Rectal smooth muscle tissue (tissue), 1 donor: ENCODE measurements at regions not wholly inside any gene's neighbourhood (a gene's known extent, or its start where the extent isn't known, plus 50 kb on each side); places are given as distances from the start of the nearest gene placed in this dataset.

Experiments
- H3K27ac ChIP-seq: one replicate; pipeline ENCODE4 v1.7.0; 2013; ENCODE audit warnings: low read depth, low read length, inconsistent platforms
- H3K27me3 ChIP-seq: one replicate; pipeline ENCODE4 v1.7.0; 2013; ENCODE audit warnings: low read length; ENCODE audit not compliant: control insufficient read depth, insufficient read depth
- H3K36me3 ChIP-seq: one replicate; pipeline ENCODE4 v1.7.0; 2013; ENCODE audit warnings: low read length; ENCODE audit not compliant: control insufficient read depth, insufficient read depth
- H3K4me1 ChIP-seq: one replicate; pipeline ENCODE4 v1.7.0; 2013; ENCODE audit warnings: low read length; ENCODE audit not compliant: control insufficient read depth, insufficient read depth
- H3K4me3 ChIP-seq: one replicate; pipeline ENCODE4 v1.7.0; 2013; ENCODE audit warnings: low read length
- H3K9ac ChIP-seq: one replicate; pipeline ENCODE4 v1.7.0; 2013; ENCODE audit warnings: low read length

DNA sequence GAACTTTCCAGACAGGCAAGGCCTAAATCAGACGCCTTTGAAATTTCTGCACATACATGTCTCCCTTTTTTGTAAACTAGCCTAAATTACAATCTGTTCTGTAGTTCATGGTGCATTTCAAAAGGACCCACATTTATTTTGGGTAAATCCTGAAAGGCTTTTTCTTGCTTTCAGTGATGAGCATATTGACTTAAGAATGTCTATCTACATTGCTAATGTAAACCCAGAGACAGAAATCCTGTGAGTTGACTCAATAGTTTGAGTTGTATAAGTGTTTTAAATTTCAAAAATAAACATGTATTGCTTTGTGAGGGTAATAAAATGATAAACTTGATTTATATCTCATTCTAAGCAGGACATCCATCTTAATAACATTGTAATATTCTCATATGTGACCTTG, 977.0 kb upstream of the NR2F2 start:
- Histone ChIP-seq H3K4me3 (no peak overlapping the region), H3K4me1 (no peaks in the 10 kb centered on the region), H3K36me3 (no peaks in the 10 kb centered on the region), H3K9ac (no peak overlapping the region), H3K27me3 (no peaks in the 10 kb centered on the region), H3K27ac (no peak overlapping the region)

DNA sequence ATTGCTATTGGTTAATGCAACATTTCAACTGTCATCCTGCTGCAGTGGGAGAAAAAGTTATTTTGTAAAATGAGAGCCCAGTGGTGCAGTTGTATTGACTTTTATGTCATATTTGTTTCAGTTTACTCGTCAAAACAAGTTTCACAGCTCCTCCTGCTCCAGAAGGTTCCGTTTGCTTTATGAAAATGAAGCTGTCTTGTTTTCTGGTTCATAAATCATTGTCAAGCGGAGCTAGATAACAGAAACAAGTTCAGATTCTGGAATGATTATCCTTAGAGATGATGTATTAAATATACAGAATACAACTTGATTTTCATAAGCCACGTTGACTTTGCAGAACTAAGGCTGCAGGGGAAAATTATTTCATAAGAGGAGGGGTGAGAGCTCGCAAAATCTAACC, 970.5 kb upstream of the NR2F2 start:
- Histone ChIP-seq H3K4me1 (no peaks in the 10 kb centered on the region), H3K9ac (no peak overlapping the region), H3K27ac (no peak overlapping the region), H3K36me3 (no peaks in the 10 kb centered on the region), H3K4me3 (no peak overlapping the region), H3K27me3 (no peaks in the 10 kb centered on the region)

DNA sequence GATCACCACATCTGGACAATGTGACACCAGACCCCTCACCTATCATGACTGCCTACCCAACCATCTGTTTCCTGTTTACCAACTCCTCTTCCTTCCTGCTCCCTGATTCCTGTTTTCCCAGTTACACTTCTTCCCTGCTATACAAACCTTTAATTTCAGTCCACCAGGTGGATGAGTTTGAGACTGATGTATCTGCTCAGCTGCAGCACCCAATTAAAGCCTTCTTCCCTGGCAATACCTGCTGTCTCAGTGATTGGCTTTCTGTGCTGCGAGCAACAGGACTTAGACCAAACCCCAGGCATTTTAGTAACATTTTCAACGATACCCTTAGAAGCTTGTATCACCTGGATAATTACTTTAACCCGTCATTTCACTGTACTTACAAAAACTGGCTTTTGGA, 968.2 kb upstream of the NR2F2 start:
- H3K27me3 ChIP-seq: no peaks in the 10 kb centered on the region
- no peak overlapping the region for H3K4me3 ChIP-seq
- no peak overlapping the region for H3K27ac ChIP-seq
- H3K9ac ChIP-seq: no peak overlapping the region
- H3K36me3 ChIP-seq: no peaks in the 10 kb centered on the region
- no peaks in the 10 kb centered on the region for H3K4me1 ChIP-seq

DNA sequence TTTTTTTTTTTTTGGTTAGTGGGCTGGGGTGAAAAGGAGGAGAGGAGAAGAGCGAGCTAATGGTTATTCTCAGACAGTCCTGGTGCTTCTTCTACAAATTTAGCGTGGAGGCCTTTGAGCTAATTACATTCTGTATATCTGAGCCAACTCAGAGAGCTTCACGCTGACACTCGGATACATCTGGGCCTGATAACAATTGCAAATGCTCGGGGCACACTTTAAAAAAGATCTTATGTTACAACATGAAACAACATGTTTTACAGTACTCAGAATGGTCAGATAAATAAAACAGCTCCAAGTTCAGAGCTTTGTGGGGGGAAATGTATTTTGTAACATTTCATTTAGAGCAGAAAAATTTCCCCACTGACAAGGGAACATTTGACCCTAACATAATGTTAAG, 966.9 kb upstream of the NR2F2 start:
- no peak overlapping the region for H3K4me3 ChIP-seq
- no peaks in the 10 kb centered on the region for H3K27me3 ChIP-seq
- no peak overlapping the region for H3K27ac ChIP-seq
- no peak overlapping the region for H3K9ac ChIP-seq
- no peaks in the 10 kb centered on the region for H3K36me3 ChIP-seq
- no peaks in the 10 kb centered on the region for H3K4me1 ChIP-seq

DNA sequence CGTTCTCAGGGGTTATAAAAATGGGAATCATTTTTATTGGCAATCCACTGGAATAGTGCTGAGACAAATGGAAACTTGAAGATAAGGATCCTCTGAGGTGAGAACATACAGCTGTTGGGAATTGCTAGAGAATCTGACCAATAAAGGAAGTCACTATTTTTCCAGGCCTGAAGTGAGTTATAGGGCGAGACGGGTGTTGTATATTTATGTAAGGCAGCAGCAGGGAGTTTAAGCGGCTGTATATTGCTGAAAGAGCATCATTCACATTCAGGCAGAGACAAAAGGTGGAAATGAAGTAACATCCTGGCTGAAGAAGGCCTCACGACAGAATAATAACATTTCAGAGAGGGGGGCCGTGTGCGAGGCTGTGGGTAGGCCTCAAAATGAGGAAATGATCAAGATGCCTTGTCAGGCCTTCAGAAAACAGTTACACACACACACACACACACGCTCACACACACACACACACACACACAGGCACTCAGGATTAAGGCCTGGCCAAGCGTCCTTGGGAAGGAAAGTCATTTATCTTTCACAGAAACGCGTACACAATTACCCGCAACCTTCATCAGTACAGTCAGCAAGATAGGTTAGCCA, 964.9 kb upstream of the NR2F2 start:
- H3K27ac ChIP-seq: no peak overlapping the region

DNA sequence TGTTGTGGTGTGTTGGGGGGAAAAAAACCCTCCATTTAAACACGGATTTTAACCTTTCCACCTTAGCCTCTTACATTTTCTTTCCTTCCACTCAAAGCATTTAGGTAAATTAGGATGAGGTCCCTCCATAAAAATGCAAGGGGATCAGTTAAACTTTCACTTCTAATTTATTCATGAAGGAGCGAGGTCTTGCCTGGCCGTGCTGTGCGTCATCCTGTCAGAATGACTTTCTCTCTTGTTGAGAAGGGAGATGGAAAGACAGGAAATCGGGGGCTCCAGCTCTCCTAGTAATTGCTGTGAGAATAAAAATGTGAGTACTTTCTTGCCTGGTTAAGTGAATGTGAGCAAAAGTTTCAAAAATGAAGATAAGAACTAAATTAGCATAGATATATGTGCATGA, 962.3 kb upstream of the NR2F2 start:
- H3K4me1 ChIP-seq: no peaks in the 10 kb centered on the region
- H3K27me3 ChIP-seq: no peaks in the 10 kb centered on the region
- H3K4me3 ChIP-seq: no peak overlapping the region
- H3K27ac ChIP-seq: no peak overlapping the region
- H3K9ac ChIP-seq: no peak overlapping the region
- no peaks in the 10 kb centered on the region for H3K36me3 ChIP-seq

More for the DNA sequence above, 964.9 kb upstream of the NR2F2 start:
- Histone ChIP-seq H3K9ac (no peak overlapping the region), H3K4me3 (no peak overlapping the region), H3K36me3 (no peaks in the 10 kb centered on the region), H3K4me1 (no peaks in the 10 kb centered on the region), H3K27me3 (no peaks in the 10 kb centered on the region)

DNA sequence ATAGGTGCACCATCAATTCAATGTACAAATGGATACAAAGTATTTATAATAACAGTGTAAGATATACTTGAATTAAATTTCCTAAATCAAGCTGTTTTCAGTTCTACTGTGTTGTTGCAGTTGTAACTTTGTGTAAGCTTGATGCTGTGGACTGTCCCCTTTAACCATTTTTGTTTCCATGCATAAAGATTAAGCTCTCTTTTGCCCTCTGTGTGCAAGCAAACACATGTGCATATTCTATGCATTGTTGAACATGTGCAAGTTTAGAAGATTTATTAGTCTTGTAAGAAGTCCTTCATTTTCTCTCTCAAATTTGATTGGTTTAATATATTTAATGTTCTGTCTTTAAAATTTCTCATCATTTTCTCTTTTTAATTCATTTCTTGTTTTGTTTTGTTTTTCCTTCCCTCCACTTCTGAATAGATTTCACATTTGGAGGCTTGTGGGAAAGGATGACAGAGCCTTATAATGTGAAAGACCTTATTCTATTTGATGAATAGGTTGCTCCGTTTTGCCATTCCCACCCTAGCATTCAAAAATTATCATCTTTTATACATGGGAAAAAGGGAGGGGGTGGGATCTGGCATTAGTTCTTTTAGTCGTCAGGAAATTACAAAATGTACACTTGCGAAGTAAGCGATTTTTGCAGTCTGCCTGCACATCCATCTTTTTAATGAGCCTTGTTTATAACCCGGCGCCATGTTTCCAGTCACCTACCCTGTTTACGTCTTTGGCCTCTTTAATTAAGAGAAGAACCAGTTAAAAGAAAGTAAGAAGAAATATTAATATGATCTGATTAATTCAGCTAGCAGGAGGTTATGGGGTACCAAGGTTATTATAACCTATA, 961.5 kb upstream of the NR2F2 start:
- Histone ChIP-seq H3K27me3 (no peaks in the 10 kb centered on the region), H3K4me1 (no peaks in the 10 kb centered on the region), H3K36me3 (no peaks in the 10 kb centered on the region), H3K9ac (no peak overlapping the region), H3K27ac (no peak overlapping the region), H3K4me3 (no peak overlapping the region)

DNA sequence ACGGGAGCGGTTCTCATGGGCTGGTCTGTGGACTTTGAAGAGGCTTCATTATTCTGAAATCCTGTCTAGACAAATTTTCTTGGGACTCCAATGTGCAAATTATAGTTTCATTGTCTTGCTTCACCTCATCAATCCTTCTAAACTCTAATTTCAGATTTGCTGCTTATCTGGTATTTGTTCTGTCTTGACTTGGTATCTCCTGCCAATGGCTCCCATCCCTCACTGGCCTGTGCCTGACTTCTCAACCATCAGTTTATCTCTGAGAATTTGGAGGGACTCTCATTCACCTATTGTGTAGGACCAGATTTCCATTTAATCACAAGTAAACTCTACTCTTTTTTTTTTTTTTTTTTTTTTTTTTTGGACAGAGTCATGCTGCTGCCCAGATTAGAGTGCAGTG, 960.2 kb upstream of the NR2F2 start:
- Histone ChIP-seq H3K27me3 (no peaks in the 10 kb centered on the region), H3K9ac (no peak overlapping the region), H3K27ac (no peak overlapping the region)

DNA sequence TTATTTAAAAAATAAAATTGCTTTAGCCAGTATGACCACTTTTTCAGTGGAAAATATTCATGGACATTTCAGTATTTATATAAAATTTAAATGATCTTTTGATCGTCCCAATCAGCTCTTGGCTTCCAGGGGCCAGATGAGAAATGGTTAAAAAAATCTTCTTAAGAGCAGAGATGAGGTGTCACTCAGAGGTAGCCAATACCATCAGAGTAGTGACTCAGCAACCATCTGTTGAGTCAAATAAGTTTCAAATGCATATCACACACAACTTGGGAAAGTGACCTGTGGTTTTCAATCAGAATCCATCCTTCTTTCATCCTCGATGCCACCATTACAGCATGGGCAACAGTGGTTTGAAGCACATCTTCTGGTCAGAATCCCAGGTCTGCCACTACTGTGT, 958.8 kb upstream of the NR2F2 start:
- Histone ChIP-seq H3K36me3 (no peaks in the 10 kb centered on the region), H3K27me3 (no peaks in the 10 kb centered on the region), H3K4me1 (no peaks in the 10 kb centered on the region), H3K9ac (no peak overlapping the region), H3K4me3 (no peak overlapping the region), H3K27ac (no peak overlapping the region)

More for the DNA sequence above, 960.2 kb upstream of the NR2F2 start:
- no peaks in the 10 kb centered on the region for H3K36me3 ChIP-seq
- H3K4me1 ChIP-seq: no peaks in the 10 kb centered on the region
- no peak overlapping the region for H3K4me3 ChIP-seq

DNA sequence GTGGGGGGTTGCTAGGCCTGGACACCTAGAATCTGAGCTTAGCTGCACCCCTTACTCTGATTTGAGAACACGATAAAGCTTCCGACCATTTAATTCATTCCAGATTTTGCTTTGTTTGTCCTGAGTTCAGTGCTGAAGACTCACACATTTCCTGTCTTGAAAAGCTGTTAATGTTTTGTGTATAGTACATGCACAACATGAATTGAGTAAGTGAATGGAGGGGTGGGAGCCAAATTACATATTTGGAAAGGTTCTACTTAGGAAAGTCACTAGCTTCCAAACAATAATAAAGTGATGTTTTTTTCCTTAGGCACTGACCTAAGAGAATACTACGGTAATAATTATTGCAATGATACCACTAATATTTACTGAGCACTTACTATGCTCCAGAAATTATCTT, 955.2 kb upstream of the NR2F2 start:
- H3K9ac ChIP-seq: no peak overlapping the region
- no peaks in the 10 kb centered on the region for H3K36me3 ChIP-seq
- no peak overlapping the region for H3K4me3 ChIP-seq
- H3K27ac ChIP-seq: no peak overlapping the region
- no peaks in the 10 kb centered on the region for H3K27me3 ChIP-seq
- no peaks in the 10 kb centered on the region for H3K4me1 ChIP-seq

DNA sequence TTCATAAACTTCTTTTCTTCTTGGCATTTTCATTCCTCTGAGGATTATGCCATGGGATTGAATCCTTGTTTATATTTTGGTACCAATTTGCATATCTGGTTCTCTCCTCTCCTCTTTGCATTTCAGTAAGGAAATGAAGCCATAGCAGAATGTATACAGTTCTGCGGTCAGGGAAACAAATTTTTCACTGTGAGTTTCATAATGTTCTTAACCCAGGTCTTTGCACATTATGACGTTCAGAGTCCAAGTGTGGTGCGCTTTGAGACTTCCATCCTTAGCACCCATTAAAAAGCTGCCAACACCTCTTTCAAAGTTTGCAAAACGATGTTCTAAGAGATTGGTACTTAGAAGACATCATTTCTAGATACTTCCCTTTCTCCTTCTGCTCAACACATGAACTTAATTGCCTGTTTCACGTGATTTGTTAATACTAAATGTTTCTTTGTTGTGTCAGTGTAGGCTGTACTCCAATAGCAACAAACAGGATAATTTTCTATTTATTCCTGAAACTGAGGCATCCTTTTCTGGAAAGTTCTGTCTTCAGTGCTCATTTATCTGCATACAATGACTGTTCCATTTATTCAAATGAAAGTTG, 953.1 kb upstream of the NR2F2 start:
- Histone ChIP-seq H3K27me3 (no peaks in the 10 kb centered on the region), H3K27ac (no peak overlapping the region), H3K36me3 (no peaks in the 10 kb centered on the region), H3K4me1 (no peaks in the 10 kb centered on the region), H3K9ac (no peak overlapping the region), H3K4me3 (no peak overlapping the region)

DNA sequence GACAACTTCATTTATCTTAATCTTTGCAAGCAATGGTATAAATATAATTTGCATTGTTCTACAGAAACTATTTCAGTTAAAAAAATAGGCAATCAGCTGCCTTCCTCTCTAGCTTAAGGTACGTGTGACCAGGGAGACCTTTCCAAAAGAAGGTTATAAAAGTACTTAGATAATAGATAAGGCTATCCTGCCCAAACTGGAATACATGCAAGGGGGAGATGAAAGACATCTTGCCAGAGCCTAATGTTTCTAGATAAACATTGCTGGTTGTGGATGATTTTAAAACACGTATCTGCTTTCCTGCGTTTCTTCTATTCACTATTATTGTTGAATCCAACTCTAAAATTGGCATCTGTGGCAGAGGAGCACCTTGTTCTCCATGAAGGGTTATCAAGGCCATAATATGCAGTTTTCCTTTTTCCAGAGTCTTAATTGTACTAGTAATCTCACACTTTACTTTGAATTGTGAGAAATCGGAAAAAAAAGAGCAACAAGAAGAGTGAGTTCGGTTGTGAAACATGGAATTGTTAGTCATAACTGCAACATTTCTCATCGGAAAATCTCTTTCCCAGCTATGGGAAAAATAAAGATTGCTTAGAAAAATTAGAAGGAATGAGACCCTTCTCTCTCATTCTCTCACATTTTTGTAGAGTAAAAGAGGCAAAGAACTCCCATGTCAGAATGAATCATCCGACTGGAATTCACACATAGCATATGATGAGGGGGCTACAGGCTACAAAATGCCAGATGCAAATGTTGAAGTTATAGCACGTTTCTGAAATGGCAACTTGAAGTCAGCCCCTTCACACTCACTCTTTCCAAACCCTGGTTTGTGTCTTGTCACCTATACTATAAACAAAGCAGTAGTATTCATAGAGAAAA, 936.1 kb upstream of the NR2F2 start:
- Histone ChIP-seq H3K4me1 (peaks cover 4% of the 10 kb centered on the region), H3K27me3 (no peaks in the 10 kb centered on the region), H3K27ac (no peak overlapping the region), H3K4me3 (no peak overlapping the region), H3K36me3 (no peaks in the 10 kb centered on the region), H3K9ac (no peak overlapping the region)
